B cell (primary cell): ENCODE measurements at regions not wholly inside any gene's neighbourhood (a gene's known extent, or its start where the extent isn't known, plus 50 kb on each side); places are given as distances from the start of the nearest gene placed in this dataset.

ENCODE experiments used
- CTCF ChIP-seq: fragments of 200-600 bp; IDR thresholded peaks from one replicate; pipeline ENCODE4 v1.8.0; 2022; ENCODE audit warnings: antibody characterized with exemption, mild to moderate bottlenecking
- EZH2 ChIP-seq: IDR thresholded peaks from 2 replicates; pipeline ENCODE4 v1.6.1; 2012; ENCODE audit warnings: borderline replicate concordance, low read depth, mild to moderate bottlenecking, moderate library complexity, low read length; ENCODE audit not compliant: insufficient read depth, poor library complexity, severe bottlenecking

GRCh38 chr7:21041252-21041651, 254.6 kb upstream of the SP8 start:
- no peak for TF ChIP-seq CTCF
- TF ChIP-seq EZH2: no peak
